Astrocyte (in vitro differentiated cells and primary cell): ENCODE measurements at regions not wholly inside any gene's neighbourhood (a gene's known extent, or its start where the extent isn't known, plus 50 kb on each side); places are given as distances from the start of the nearest gene placed in this dataset.

Experiments used
- CTCF ChIP-seq: IDR thresholded peaks from 2 replicates; pipeline ENCODE4 v1.5.1; 2011; ENCODE audit warnings: low read depth, mild to moderate bottlenecking, inconsistent platforms, low read length, moderate library complexity; ENCODE audit not compliant: insufficient read depth
- EZH2 ChIP-seq: IDR thresholded peaks from 2 replicates; pipeline ENCODE4 v1.6.1; 2012; ENCODE audit warnings: mild to moderate bottlenecking, low read length, inconsistent platforms; ENCODE audit not compliant: insufficient read depth

GRCh38 chr12:67388331-67389138, 119.4 kb downstream of the CAND1 start:
- TF ChIP-seq CTCF: no peak
- no peak for TF ChIP-seq EZH2
